ENCODE measurements at regions not wholly inside any gene's neighbourhood (a gene's known extent, or its start where the extent isn't known, plus 50 kb on each side); places are given as distances from the start of the nearest gene placed in this dataset.

DNA sequence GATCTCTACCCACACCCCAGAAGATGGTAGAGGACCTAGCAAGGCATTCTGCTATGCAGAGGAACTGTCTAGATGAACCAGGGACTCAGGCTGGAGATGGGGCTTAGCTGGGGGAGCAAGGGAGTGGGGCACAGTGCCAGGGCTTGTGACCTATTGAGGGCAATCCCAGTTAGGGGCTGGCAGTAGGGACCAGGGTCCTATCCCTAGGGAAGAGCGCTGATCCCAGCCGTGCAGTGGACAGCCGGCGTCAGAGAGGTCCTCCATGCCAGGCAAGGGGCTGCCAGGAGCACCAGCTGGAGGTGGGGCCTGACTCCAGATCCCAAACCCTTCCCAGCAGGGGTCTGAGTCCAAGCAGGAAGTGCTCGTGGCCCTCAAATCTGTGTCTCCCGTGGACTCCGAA lies 52.7 kb upstream of the NEURL1B start:
- DNase-seq, result no peak

DNA sequence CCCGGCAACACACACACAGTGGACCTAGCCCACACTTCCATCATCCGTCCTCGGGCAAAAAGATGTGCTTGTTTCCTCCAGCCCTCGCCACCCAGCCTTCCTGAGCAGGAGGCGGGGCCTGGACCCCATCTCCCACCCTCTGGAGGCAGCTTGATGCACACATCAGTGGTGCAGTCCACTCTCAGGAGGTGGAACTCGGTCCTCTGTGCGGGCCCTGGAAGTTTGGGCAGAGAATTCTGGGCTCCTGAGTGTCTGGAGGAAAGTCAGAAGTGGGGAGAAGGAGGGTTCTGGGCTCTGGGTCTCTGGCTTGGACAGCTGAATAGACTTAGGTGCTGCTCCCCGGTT lies 54.0 kb upstream of the NEURL1B start:
- no peak for DNase-seq

DNA sequence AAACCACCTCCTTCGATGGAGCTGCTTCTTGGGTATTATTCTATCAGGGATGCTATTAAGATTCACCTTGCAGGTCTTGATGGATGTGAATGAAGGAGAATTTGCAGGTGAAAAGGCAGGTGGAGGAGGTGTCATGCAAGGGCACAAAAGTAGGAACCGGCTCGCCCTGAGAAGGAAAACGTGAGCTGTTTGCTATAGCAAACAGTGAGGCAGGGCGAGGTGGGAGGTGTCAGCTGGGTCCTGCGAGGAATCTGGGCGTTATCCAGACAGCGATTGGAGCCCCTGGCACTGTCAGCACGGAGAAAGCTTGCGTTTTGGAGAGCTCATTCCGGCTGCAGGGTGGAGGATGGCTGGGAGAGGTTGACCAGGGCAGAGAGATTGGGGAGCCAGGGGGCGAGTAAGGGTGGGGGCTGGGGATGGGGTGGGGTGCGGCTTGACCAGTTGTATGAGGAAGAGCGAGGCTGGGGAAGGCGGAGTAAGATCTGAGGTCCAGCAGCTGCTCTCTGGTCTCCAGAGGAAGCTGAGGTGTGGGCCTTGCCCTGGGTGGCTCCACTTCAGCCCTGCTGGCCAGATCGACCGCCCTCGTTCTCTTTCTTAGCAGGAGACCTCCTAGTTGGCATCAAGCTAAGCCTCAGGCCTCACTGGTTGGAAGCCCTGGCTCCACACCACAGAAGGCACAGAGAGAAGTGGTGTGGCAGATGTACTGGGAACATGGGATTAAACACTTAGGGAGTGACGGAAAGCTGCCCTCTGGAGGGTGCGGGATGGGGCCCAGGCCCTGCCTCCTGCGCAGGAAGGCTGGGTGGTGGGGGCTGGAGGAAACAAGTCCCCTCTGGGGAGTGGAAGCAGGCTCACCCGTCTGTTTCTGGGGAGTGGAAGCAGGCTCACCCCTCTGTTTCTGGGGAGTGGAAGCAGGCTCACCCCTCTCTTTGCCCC lies 54.7 kb upstream of the NEURL1B start:
- no peak for DNase-seq

DNA sequence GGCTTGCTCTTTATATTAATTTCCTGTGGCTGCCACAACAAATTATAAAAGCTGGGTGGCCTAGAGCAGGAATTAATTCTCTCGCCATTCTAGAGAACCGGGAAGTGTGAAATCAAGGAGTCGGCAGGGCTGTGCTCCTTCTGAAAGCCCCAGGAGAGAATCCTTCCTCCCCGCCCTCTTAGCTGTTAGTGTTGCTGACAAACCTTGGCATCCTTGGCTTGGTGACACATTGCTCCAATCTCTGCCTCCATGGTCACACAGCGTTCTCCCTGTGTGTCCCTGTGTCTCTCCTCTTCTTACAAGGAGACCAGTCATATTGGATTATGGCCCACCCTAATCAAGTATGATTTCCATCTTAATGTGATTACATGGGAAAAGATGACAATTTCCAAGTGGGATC lies 55.9 kb upstream of the NEURL1B start:
- DNase-seq, result no peak

DNA sequence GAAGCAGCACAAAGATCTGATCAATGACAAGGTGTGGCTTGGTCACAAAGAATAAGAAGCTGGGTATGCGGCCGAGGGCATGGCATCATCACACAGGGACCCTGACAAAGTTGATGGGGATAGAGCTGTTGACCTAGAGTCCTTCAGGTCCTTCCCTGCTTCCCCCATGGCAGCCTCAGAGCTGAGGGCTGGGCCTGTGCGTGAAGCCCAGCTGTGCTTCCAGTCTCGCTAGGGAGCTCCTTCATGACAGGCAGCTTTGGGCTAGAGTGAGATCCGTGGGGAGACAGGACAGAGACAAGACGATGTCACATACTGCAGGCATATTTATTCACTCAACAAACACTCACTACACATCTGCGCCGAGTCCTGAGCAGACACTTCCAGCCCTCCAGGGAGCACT lies 56.4 kb upstream of the NEURL1B start:
- no peak for DNase-seq

DNA sequence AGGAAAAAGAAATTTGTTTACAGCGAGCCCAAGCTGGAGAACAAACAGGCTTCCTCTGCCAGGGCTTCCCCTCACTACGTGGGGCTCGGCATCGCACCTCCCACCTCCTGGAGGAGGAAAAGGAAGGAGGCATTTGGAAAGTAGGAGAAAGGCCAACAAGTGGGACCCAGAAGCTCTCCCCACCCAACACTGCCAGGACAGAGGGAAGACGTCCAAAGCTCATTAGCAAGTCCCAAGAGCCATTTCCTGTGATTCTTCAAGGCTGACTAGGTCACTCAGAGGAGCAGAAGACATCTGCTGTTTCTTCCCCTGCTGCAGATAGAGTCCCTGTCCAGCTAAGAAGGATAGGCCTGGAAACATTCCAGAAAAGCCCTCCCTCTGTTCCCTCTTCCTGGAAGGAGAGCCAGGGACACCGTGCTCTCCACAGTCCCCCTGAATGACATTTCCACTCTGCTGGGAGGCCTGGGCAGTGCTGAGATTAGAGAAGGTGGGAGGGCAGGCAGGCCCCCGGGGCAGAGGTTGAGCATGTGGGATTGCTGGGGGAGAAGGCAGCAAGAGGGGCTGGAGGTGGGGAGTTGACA lies 57.0 kb upstream of the NEURL1B start:
- DNase-seq, result no peak

DNA sequence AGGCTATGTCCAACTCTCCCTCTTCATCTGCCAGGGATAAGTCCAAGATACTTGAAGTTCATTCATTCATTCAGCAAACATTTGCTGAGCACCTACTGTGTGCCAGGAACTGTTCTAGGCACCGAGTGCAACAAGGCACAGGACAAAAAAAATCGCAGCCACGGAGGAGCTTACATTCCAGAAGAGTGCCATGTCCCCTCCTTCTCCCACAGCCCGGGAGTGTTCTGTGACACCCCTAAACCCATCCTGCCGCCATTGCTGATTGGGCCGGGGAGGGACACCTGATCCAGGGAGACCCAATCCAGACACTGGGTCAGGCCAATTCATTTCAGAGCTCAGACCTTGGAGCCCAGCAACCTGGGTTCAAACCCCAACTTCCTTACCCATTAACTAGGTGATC lies 58.1 kb upstream of the NEURL1B start:
- no peak for DNase-seq

DNA sequence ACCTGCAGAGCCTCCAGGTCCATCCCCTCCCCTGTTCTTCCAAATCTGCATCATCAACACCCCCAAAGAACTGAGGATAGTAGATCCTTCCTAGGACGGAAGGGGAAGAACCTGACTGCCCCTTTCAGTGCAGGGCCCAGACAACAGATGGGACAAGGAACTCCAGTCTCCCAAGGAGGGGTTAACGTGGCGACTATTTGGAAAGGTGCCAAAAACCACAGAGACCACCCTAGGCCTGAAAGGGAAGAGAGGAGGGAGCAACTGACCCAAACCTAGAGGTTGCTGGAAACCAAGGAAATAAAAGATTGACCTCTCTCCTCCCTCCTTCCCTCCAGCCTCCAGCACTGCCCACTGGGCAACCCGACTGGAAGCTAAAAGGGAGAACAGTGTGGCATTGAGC lies 59.7 kb upstream of the NEURL1B start:
- no peak for DNase-seq

DNA sequence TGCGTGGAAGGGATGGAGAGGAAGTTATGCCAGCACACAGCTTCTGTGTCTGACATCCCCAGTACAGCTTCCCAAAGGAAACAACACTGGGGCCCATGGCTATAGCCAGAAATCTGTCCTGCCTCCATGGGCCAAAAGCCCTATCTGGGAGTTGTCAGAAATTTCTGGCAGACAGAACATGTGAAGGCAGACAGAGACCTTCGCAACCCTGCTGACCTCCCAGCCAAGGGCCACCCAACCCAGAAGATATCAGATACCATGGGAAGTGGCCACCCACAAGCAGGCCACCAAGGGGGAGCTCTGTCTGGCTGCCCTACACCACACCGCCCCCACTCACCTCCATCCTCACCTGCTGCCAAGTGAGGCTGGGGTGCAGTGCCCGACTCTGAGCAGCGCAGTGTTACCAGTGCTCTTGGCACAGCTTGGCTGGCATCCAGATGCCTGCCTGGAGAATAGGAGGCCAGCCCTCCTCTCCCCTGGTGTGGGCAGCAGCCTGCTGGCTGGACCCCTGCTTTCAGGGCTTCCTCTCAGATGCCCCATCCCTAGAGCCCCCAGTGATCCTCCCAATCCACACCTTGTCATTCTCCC lies 61.6 kb upstream of the NEURL1B start:
- DNase-seq, result no peak

DNA sequence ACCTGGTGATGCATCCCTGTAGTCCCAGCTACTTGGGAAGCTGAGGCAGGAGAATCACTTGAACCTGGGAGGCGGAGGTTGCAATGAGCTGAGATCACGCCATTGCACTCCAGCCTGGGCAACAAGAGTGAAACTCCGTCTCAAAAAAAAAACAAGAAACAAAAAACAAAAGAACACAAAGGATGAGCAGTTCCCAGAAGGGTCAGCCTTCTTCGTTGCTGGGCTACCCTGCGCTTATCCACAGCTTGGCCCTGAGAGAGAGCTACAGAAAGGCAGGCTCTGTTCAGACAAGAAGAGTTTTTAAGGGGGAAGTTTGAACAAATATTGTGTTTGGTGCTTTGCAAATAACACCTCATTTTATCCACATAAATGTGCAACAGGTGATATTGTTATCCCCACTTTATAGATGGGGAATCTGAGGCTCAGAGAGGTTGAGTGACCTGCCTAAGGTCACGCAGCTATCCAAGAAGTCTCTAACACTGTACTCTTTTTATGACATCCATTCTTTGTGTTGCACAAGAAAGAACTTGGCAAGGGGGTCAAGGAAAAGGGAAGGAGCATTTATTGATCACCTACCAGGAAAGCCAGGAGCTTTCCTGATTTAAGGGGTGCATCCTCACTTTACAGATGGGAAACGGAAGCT lies 63.7 kb upstream of the NEURL1B start:
- no peak for DNase-seq

DNA sequence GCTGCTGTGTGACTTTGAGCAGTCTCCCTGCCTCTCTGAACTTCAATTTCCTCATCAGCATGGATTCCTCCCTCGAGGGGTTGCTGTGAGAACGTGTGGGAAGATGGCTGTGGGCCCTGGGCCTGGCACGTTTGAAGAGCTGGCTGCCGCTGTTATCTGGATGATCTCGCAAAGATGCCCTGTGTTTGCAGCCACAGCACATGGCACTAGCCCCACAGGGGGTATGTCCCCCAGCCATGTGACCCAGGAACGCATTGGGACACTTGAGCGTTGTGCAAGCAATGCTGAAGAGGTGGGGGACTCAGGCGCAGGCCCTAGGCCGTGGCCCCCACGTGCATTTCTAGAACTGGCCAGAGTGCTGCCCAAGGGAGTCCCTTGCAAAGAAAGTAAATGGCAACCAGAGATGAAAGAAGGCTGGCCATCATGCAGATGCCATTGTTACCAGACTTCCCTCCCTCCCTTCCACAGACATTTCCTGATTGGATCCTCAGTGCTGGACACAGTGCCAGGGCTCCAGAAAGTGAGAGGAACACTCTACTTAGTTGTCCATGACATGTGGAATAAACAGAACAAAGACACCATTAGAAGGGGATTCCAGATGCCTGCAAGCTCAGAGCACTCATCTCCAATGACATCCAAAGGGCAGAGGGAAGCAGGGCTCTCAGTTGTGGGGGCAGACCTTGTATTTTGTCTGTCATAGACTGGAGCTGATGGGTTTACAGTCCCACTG lies 65.1 kb upstream of the NEURL1B start:
- no peak for DNase-seq

DNA sequence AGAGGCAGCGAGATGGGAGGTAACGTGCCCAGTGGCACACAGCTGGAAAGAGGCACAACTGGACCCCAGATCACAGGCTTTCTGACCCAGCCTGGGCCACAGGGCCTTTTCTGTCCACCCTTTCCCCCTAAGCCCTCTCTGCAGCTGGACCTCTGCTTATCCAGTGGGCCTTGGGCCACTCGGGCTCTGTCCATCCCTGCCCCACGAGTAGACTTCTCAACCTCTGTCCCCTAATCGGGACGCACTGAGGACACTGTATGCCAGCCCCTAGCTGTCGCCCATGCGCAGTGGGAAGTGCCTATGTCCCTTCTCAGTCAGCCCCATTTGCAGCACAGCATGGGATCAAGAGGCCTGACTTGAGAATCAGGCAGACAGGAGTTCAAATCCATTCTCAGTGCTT lies 65.6 kb upstream of the NEURL1B start:
- DNase-seq, result no peak

DNA sequence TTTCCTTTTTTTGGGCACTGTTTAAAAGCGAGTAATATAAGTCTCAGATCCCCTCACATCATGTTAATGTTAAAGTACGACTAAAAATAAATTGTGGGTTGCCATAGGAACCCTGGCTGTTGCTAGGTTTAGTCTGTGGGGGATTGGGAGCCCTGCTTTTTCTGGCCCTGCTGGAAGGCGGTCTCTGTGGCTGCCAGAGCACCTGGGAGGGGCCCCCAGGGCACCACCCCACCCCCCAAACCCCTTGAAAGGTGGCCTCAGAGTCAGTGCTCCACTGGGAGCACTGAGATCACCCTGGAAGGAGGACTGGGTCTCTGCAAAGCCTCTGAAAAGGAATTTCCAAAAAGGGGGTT lies 66.2 kb upstream of the NEURL1B start:
- DNase-seq, result no peak

DNA sequence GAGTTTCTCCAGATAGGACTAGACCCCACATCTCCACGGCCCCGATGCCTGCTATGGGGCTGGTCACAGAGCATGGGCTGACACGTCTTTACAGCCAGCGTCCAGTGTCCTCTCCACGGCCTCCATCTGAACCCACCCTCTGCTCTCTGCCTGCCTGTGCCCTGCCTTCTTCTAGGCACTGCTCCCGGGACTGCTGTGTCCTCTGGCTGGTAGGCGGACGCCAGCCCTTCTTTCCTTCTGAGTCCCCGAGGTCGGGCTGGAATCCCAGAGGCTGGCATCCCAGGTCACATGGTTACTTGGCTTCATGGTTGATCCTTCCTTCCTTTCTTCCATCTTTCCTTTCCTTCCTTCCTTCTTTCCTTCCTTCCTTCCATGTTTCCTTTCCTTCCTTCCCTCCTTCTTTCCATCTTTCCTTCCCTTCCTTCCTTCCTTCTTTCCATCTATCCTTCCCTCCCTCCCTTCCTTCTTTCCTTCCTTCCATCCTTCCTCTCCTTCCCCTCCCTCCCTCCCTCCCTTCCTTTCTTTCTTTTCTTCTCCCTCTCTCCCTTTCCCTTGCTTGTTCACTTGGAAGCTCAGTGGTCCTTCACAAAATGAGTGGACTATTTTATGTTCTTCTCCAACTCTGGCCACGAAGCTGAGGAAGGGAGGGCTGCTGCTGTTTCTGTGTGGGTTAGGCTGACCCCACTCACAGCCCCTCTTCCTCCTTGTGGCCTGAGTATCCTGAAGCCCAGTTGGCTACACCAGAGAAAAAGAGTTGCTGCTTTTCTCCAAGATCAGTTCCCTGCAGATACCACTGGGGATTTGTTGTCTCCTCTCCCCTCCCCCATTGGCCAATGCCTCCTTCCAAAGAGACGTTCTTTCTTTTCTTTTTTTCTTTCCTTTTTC lies 66.8 kb upstream of the NEURL1B start:
- DNase-seq, result no peak

DNA sequence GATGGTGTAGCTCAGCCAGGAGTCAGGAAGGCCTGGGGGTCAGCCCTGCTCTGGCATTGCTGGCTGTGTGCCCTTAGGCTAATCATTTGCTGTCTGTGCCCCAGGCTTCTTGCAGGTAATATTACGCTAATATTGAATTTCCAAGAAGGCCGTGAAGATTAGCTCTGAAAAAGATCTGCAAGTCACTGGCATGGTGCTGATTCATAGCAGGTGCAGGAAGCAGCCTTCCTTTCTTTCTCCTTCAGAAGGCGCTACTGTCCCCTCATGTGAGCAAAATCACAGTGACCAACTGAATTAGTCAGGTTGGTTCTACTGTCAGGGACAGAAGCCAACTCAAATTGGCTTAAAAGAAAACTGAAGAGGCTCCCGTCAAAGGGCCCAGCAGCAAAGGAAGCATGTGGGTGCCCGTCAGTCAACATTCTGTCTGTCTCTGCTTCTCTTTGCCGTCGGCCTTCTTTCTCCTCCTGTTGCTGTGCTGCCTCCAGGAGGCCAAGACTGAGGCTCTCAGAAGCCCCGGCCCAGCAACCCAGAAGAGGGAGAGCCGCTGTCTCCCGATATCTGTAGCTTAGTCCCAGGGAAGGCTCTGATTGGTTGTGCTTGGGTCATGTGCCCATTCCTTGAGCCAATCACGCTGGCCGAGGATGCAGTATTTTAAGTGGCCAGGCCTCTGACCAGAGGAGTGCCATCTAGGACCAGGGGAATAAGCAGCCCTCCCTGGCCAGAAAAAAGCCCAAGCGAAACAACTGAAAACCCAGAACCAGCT lies 67.8 kb upstream of the NEURL1B start:
- no peak for DNase-seq

DNA sequence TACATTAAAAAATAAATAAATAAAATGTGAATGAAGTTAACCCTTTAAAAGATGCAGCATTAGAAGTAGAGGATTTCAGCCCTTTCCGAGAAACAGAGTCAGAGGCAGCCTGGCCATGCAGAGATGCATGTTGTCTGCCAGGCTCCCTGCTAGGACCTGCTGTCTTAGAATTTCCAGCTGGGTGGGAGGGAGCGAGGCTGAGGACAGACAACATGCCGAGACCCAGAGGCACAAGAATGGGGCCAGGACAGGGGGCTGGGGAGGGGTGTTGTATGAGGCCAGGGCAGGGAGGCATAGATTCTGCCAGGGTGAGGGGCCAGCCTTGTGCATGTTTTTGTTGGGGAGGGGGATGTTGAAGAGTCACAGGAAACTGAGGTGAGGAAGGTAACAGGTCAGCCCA lies 68.6 kb upstream of the NEURL1B start:
- DNase-seq, result no peak

DNA sequence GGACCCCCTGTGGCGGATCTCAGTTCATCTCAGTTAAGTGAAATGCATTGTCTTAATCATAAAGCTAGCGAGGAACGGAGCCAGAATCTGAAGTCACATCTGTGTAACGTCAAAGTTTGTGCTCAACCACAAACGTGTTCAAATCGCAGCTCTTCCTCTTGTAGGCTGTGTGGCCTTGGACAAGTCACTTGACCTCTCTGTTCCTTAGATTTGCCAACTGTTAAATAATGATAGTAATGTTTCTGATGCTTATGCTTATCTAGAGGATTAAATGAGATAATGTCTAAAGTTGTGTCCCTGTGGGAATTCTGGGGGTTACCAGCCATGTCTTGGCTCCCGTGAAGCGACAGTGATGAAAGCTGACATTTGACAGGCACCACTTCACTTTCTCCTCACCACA lies 69.2 kb upstream of the NEURL1B start:
- no peak for DNase-seq

DNA sequence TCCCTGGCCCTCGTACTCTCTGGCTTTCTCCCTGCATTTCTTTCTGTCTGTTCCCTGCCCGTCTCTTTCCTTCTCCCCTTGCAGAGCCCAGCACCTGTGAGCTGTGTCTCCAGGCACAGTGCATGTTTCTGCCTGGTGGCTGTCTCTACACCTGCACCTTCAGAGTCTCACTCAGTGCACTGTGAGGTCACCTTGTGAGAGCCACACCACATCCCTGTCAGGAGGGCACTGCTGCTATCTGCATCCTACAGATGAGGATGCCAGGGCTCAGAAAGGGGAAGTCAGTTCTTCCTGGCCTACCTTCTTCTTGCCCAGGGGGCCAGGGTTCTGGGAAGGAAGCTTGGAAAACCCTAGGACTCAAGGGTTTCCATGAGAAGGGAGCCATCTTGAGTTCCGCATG lies 69.7 kb upstream of the NEURL1B start:
- no peak for DNase-seq

DNA sequence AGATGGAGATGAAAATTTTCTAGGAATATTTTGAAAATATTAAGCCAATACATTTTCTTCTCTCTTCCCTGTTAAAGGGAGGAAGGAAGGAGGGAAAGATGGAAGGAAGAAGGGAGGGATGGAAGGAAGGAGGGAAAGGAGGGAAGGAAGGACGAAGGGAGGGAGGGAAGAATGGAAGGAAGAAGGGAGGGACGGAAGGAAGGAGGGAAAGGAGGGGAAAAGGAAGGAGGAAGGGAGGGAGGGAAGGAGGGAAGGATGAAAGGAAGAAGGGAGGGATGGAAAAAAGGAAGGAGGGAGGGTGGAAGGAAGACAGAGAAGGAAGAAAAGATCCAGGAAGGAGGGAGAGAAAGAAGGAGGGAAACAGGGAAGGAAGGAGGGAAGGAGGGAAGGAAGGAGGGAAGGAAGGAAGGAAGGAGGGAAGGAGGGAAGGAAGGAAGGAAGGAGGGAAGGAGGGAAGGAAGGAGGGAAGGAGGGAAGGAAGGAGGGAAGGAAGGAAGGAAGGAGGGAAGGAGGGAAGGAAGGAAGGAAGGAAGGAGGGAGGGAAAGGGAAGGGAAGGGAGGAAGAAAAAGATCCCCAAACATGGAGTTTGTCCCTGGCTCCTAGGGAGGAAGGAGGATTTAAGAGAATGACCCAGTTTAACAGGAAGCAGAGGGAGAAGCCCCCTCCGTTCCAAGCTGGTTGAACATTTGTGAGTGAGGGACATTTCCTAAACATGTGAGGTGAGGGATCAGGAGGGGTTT lies 70.3 kb upstream of the NEURL1B start:
- no peak for DNase-seq

DNA sequence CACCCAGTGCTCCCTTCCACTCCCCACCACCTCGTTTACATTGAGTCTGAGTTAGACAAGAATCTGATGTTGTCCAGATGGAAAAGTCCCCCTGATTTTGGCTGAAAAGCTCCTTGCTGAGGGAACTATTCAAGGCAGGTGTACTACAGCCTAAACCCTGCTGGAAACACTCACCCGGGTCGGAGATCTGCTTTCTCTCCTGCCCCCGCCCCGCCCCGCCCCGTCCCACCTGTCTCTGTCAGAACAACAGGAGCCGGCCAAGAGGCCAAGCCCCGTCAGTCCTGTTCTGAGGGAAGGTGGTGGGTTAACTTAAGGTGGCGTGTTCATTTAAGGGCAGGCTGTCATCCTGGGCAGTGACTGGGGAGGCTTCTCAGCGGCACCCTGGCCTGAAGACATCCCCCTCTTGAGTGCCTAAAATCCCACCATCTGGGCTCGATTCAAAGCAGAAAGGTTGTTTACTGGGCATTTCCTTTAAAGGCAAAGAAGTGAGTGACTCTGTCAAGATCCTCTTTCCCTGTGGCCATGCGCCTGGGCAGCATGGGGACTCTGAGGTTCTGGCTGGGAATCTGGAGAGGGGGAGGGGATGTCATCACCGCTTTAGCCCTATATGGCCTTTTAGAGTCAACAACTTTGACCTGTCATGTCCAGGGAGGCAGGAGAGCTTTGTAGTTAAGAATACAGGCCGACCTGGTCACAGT lies 71.1 kb upstream of the NEURL1B start:
- no peak for DNase-seq

Measured in MV-4-11 (cell line).